Adrenal gland (tissue), 9 donors: ENCODE measurements at regions not wholly inside any gene's neighbourhood (a gene's known extent, or its start where the extent isn't known, plus 50 kb on each side); places are given as distances from the start of the nearest gene placed in this dataset.

Experiments
- DNase-seq, 7 donors: peaks; one replicate each; pipeline ENCODE4 v3.0.0-alpha.2; 2019 to 2020
- H3K27ac ChIP-seq, 5 donors: fragments of 200-600 bp; sonication (generic) in 4 of 5; 1 replicate in 3 of 5; 2 replicates in 2 of 5; pipeline versions ENCODE4 v1.5.1 to v1.8.0; 2016 to 2020; ENCODE audit warnings: mild to moderate bottlenecking in 1 of 5
- H3K27me3 ChIP-seq: fragments of 200-600 bp; 2 replicates; pipeline ENCODE4 v1.8.0; 2021
- H3K36me3 ChIP-seq, 2 donors: fragments of 200-600 bp; replicated peaks in 1 of 2; 1 replicate in 1 of 2; 2 replicates in 1 of 2; pipeline versions ENCODE4 v1.5.1 to v1.8.0; 2018 to 2022
- H3K4me1 ChIP-seq, 2 donors: fragments of 200-600 bp; replicated peaks in 1 of 2; 1 replicate in 1 of 2; 2 replicates in 1 of 2; pipeline versions ENCODE4 v1.5.1 to v1.8.0; 2018 to 2021
- H3K4me3 ChIP-seq, 4 donors: fragments of 200-600 bp; sonication (generic) in 3 of 4; one replicate each; pipeline ENCODE4 v1.5.1; 2016 to 2018
- H3K9me3 ChIP-seq, 3 donors: fragments of 200-600 bp; sonication (generic) in 1 of 3; replicated peaks in 1 of 3; 1 replicate in 2 of 3; 2 replicates in 1 of 3; pipeline versions ENCODE4 v1.5.1 to v1.8.0; 2016 to 2021
- CTCF ChIP-seq, 6 experiments: fragments of 450-650 bp in 4 of 6; fragments of 200-600 bp in 2 of 6; sonication (generic) in 1 of 6; IDR thresholded peaks; 1 replicate in 5 of 6; 2 replicates in 1 of 6; pipeline versions ENCODE4 v1.5.1 to v1.8.0; 2016 to 2021; ENCODE audit warnings: antibody characterized with exemption in 6 of 6, mild to moderate bottlenecking in 2 of 6, moderate library complexity in 1 of 6
- POLR2A ChIP-seq, 2 donors: fragments of 450-650 bp; IDR thresholded peaks; one replicate each; pipeline ENCODE4 v1.6.1; 2017; ENCODE audit warnings: antibody characterized with exemption in 2 of 2, mild to moderate bottlenecking in 2 of 2, moderate library complexity in 1 of 2
- WGBS, 4 donors: extraction: QIAGEN DNeasy Blood & Tissue Kit in 2 of 4; methylation state at CpG; one replicate each; pipeline versions ENCODE4 v1.1.5 to v1.1.7; 2013 to 2017; 5-methylcytosine and 5-hydroxymethylcytosine counted together
- intact Hi-C, 2 donors: fragments of 100-400 bp; cut with DNase I; formaldehyde crosslinking; loops; one replicate each; pipeline versions ENCODE4 v1.14.1 to v1.15.0; 2022 to 2023
- donor health status: healthy with polysubstance abuse.
- donor health status: Bipolar disorder and iron deficiency.
- donor health status: DM: yes; HTN: yes; CAD: no.
- donor health status: DM: no; HTN: no; CAD: no.
- donor health status: DM: no; HTN: no; CAD: no.

GRCh38 chr21:27126140-27126539 lies 159.3 kb upstream of the ADAMTS5 start:
- H3K27me3 ChIP-seq: no peaks in the 10 kb centered on the region
- no peak for DNase-seq
- intact Hi-C loops: no loop called here
- no peak overlapping the region for H3K27ac ChIP-seq
- TF ChIP-seq POLR2A (IDR thresholded peaks at IDR 0.05): no peak
- no peak for TF ChIP-seq CTCF (IDR thresholded peaks at IDR 0.05)
- 61 to 71% (median 65%) methylated on average over 4 of the region's 4 CpGs for WGBS, 4 donors
- H3K9me3 ChIP-seq: no peaks in the 10 kb centered on the region
- no peaks in the 10 kb centered on the region for H3K4me1 ChIP-seq
- H3K4me3 ChIP-seq: no peak overlapping the region
- no peaks in the 10 kb centered on the region for H3K36me3 ChIP-seq

GRCh38 chr21:27122686-27123085 lies 155.8 kb upstream of the ADAMTS5 start:
- H3K36me3 ChIP-seq: no peaks in the 10 kb centered on the region
- no peak for DNase-seq
- intact Hi-C loops: no loop called here
- no peaks in the 10 kb centered on the region for H3K27me3 ChIP-seq
- TF ChIP-seq CTCF (IDR thresholded peaks at IDR 0.05): no peak
- TF ChIP-seq POLR2A (IDR thresholded peaks at IDR 0.05): no peak
- no peaks in the 10 kb centered on the region for H3K9me3 ChIP-seq
- H3K4me1 ChIP-seq: no peaks in the 10 kb centered on the region
- H3K27ac ChIP-seq: no peak overlapping the region
- H3K4me3 ChIP-seq: no peak overlapping the region

- H3K27me3 ChIP-seq: no peaks in the 10 kb centered on the region
- 88 to 93% (median 89%) methylated on average over 2 of the region's 2 CpGs for WGBS, 4 donors
- no peaks in the 10 kb centered on the region for H3K4me1 ChIP-seq
- no peaks in the 10 kb centered on the region for H3K36me3 ChIP-seq
- DNase-seq: no peak
- H3K9me3 ChIP-seq: no peaks in the 10 kb centered on the region
- TF ChIP-seq CTCF (IDR thresholded peaks at IDR 0.05) (no peak), POLR2A (IDR thresholded peaks at IDR 0.05) (no peak)
- H3K27ac ChIP-seq: no peak overlapping the region
- no peak overlapping the region for H3K4me3 ChIP-seq
- intact Hi-C loops: no loop called here
Measured at GRCh38 chr21:27114111-27114510, 147.2 kb upstream of the ADAMTS5 start.

GRCh38 chr21:27112186-27112585 lies 145.3 kb upstream of the ADAMTS5 start:
- TF ChIP-seq POLR2A (IDR thresholded peaks at IDR 0.05) (no peak), CTCF (IDR thresholded peaks at IDR 0.05) (no peak)
- no peak for DNase-seq
- H3K36me3 ChIP-seq: no peaks in the 10 kb centered on the region
- no peak overlapping the region for H3K27ac ChIP-seq
- H3K4me3 ChIP-seq: no peak overlapping the region
- no peaks in the 10 kb centered on the region for H3K4me1 ChIP-seq
- intact Hi-C loops: no loop called here
- no peaks in the 10 kb centered on the region for H3K9me3 ChIP-seq
- H3K27me3 ChIP-seq: no peaks in the 10 kb centered on the region
